Activated CD8-positive, alpha-beta memory T cell treated with anti-CD3 and anti-CD28 coated beads, Interleukin-2, amount 50 U/mL, for 4 hours (primary cell): ENCODE measurements at regions not wholly inside any gene's neighbourhood (a gene's known extent, or its start where the extent isn't known, plus 50 kb on each side); places are given as distances from the start of the nearest gene placed in this dataset.
"Not testable (repeated sequence)": the region's sequence is repeated elsewhere in the genome, so short reads cannot be mapped to it uniquely, and the experiment has no call there.

ENCODE experiments used
- DNase-seq: peaks from one replicate; pipeline ENCODE4 v3.0.0-alpha.2; 2020

DNA sequence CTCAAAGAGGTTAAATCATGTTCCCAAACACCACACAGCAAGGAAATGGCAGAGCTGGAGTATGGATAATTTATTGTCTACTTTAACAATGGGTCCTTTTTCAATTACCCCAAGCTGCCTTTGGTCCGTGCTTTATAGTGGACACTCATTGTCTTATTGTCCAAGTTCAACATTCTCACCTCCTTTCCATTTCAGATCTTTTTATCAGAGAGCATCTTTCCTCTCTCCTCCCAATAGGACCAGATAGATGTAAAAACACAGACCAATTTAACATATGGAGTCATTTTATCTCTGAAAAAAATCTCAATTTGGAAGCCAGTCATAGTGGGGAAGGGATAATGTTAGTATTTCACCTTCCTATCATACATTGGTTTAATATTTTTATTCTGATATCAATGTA is 83.5 kb upstream of the WAC start:
- no peak for DNase-seq

GRCh38 chr10:28449926-28450325 is 83.0 kb upstream of the WAC start:
- no peak for DNase-seq

DNA sequence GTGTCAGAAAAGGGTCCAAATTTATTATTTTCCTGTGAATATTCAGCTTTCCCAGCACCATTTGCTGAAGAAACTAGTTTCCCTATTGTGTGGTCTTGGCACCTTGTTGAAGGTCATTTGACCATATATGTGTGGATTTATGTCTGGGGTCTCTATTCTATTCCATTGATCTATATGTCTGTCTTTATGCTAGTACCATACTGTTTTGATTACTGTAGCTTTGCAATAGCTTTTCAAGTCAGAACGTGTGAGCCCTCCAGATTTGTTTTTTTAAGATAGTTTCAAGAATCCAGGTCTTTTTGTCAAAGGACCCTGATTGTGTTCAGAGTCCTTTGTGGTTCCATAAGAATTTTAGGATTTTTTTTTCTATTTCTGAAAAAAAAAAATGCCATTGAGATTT is 79.0 kb upstream of the WAC start:
- no peak for DNase-seq

DNA sequence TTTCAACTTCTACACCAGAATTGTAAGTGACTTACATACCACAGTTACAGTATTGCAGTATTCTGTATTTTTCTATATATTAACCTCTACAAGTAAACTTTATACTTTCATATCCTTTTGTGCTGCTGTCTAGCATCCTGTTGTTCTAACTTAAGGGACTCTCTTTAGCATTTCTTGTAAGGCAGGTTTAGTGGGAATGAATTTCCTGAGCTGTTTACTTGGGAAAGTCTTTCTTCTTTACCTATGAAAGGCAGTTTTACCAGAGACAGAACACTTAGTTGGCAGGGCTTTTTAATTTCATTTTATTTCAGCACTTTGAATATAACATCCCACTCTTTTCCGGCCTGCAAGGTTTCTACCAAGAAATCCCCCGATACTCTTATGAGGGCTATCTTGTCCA is 75.8 kb upstream of the WAC start:
- DNase-seq = no peak

DNA sequence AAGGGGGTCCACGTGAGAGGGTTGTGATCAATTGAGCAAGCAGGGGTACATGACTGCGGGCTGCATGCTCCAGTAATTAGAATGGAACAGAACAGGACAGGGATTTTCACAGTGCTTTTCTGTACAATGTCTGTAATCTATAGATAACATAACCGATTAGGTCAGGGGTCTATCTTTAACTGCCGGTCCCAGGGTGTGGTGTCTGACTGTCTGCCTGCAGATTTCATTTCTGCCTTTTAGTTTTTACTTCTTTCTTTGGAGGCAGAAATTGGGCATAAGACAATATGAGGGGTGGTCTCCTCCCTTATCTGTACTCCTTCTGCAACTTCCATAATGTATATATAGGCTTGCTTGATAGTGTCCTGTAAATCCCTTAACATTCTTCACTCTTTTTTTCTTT is 75.0 kb upstream of the WAC start:
- not testable (repeated sequence) for DNase-seq

- no peak for DNase-seq
Measured at GRCh38 chr10:28459453-28460144, 73.3 kb upstream of the WAC start.

- DNase-seq = no peak
Measured at GRCh38 chr10:28463141-28463540, 69.8 kb upstream of the WAC start.

DNA sequence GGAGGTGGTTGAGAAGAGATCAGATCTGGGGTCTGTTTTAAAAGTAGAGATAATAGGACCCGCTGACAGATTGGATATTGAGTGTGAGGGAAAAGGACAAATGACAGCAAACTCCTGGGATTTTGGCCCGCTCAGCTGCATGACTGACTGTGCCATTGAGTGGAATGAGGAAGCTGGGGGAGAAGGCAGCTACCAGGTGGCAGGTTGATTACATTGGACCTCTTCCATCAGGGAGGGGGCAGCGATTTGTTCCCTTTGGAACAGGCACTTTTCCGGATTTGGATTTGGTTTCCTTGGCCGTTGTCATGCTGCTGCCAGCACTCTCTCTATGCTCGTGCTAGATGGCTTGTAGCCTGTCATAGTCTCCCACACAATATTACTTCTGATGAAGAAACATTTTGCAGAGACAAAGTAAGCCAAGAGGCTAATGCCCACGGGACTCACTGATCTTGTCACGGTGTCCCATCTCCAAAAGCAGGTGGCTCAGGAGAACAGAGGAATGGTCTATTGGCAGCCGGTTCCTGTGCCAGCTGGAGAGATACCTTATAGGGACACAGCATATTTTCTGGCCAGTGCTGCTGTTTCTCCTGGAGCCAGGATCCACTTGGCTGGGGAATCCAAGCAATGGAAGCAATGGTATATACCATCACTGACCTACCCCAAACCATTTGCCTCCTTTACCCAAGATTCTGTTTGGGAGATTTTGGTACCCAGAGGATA is 69.1 kb upstream of the WAC start:
- DNase-seq = no peak

DNA sequence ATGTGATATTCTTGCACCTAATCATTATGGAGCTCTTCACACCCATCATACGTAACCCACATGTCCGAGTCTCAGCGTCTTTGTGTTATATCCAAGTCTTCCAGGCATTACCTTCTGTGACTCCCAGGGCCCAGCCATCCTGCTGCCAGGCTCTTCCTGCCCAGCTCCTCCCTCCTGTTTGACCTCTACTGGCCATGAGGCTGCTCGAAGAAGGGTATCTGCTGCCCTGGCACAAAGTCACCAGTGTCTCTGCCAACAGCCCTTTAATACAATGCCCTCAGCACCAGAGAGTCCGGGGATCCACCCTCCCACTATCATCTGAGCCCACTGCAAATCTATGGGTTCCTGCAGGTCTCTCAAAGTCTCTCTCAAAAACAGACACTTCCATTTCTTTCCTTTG is 65.3 kb upstream of the WAC start:
- no peak for DNase-seq

DNA sequence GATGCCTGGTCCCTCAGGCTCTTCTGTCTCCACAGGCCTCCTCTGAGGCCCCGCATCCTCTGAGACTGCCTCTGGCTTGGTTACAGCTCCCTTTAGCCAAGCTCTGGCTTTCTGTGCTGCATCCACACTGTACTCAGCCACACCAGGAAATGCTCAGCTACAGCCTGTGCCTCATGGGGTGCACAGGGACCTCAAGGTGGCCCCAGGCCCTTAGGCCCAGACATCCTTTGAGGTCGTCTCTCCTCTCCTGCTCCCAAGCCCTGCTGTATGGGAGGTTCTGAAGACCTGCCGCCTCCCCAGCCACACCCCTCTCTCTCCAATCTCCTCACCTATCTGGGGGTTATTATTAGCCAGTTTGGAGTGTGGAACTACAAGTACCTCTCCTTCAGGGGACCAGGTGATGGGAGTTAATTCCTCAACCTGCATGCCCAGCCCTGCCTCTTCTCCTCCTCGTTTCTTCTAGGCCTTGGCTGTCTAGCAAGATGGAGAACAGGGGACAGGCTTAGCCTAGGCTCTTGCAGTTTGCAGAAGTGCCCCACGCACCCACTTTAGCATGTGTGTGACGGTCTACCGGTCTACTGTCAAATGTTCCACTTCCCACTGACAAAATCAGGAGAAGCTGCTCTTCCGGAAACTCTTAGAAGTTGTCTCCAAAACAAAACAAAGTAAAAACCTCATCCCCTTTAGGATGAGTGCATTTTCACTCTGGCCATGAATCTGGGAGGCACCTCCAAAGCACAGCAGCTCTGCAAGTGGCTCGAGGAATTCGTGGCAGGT is 64.0 kb upstream of the WAC start:
- DNase-seq = no peak

GRCh38 chr10:28470873-28471651 is 61.9 kb upstream of the WAC start:
- DNase-seq = no peak

- DNase-seq = no peak
Measured at GRCh38 chr10:28471652-28472050, 61.3 kb upstream of the WAC start.

DNA sequence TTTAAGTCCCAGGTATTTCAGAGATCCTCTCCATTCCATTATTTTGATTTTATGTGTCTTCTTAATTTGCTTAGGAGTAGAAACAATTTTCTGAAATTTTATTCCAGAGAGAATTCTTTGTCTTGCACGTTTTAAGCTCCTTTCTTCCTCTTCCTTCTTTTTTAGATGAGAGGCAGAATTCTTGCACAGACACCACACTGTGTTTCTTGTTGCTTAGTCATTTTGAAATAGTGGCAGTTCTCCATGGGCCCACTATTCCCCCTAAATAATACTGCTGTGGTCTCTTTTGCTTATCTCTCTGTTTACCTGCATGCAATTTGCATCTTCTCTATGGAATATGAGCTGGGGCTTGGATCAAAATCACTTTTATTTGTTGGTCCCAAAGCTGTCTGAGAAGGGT is 54.3 kb upstream of the WAC start:
- no peak for DNase-seq

DNA sequence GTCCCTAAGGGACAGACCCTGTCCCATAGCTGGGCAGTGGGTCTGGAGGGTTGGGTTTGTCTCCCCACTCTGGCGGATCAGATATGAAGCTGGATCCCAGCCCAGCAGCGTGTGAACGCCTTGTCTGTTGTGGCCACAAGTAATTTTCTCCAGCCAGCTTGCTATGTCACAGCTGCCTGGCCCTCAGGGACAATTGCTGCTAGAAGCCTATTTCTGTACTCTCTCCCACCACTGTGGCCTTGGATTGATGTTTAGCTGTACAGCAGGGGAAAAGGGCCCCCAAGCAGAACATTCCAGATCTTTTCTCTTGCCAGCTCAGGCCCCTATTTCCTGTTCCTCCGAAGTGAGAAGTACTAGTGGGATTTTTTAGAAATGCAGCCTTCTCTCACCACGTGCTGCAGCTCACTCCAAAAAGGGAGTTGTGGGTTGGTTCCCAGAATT is 53.5 kb upstream of the WAC start:
- DNase-seq = no peak

DNA sequence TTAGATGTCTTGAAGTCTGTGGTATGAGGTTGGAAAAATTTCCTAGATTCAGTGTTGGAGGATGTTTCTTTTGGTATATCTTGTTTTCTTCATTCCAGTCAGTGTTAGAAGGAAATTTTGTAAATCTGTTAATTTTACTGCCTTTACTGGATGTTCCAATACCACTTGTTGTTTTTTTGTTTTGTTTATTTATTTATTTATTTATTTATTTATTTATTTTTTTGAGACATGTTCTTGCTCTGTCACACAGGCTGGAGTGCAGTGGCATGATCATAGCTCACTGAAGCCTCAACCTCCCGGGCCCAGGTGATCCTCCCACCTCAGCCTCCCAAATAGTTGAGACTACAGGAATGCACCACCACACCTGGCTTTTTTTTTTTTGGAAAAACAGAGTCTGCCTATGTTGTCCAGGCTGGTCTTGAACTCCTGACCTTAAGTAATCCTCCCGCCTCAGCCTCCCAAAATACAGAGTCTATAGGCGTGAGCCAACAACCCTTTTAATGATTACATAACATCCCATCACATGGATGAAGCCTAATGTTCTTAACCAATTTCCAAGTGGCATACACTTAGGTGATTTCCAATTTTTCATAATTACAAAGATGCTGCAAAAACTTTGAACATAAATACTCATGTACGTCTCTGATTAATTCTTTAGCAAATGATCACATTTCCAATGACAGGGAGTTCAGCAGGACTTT is 52.8 kb upstream of the WAC start:
- DNase-seq = no peak

- no peak for DNase-seq
Measured at GRCh38 chr10:28480628-28480965, 52.3 kb upstream of the WAC start.

- DNase-seq = not testable (repeated sequence)
Measured at GRCh38 chr10:28481346-28481745, 51.6 kb upstream of the WAC start.

DNA sequence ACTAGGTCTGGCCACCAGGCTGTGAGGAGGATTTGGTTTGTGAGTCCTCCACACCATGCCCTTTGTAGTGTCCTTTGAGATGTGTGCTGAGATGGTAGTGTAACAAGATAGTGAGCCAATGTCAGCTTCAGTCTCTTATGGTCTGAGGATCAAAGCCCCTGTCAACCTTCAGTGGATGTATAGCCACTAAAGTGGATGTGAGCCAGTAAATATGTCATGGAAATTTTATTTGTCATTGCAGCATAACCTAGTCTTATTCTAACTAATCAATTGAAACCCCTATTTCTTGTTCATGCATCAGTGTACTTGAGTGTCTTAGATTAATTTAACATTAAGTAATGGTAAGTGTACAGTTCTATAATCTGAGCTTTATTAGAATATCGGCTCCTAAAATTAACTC is 51.0 kb upstream of the WAC start:
- DNase-seq = no peak
